TTC549 (cell line): ENCODE measurements at regions not wholly inside any gene's neighbourhood (a gene's known extent, or its start where the extent isn't known, plus 50 kb on each side); places are given as distances from the start of the nearest gene placed in this dataset.
"Not testable (repeated sequence)": the region's sequence is repeated elsewhere in the genome, so short reads cannot be mapped to it uniquely, and the experiment has no call there.

Experiments used
- FAIRE-seq: peaks from 2 replicates; lab custom pipeline; 2012; peaks lifted over from hg19 to GRCh38; lab: Jason Lieb, UNC

GRCh38 chr21:28066596-28067387 is 925.9 kb downstream of the LTN1 start:
- FAIRE-seq = no peak

GRCh38 chr21:28066076-28066475 is 926.6 kb downstream of the LTN1 start:
- FAIRE-seq = no peak

- FAIRE-seq = no peak
These were observed 929.1 kb downstream of the LTN1 start for GRCh38 chr21:28063241-28064216.

- FAIRE-seq = peak; percentile 95
These were observed 939.7 kb downstream of the LTN1 start for GRCh38 chr21:28052956-28053355.

DNA sequence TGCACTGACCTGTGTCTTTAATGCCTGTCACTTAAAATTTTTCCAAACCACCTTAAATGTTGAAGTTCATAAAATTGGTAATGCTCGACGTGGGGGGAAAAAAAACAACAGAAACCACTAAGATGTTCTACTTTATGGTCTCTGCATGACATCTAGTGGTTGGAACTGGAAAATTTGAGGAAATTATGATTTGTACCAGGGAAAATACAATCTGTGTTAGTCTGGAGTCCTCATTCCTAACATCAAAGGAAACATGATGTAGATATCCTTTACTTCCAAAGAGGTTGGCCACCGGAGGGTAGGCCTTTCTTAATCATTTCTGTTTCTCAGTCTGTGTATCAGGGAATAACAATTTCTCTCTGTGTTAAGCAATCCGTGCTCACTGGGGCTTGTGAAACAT is 941.0 kb downstream of the LTN1 start:
- FAIRE-seq = peak; percentile 90

DNA sequence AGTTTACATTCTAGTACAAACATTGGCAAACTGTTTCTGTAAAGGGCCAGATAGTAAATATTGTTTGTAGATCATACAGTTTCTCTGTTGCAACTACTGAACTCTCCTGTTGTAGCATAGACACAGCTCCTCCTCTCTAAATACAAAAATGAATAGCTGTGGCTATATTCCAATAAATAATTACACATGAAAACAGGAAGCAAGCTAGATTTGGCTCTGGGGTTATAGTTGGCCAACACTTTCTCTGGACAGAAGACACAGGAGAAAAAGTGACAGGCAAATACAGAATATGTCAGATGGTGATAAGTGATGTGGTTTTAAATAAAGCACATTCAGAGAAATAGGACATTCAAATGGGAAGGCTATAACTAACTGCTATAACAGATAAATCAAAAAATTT is 957.0 kb downstream of the LTN1 start:
- not testable (repeated sequence) for FAIRE-seq

DNA sequence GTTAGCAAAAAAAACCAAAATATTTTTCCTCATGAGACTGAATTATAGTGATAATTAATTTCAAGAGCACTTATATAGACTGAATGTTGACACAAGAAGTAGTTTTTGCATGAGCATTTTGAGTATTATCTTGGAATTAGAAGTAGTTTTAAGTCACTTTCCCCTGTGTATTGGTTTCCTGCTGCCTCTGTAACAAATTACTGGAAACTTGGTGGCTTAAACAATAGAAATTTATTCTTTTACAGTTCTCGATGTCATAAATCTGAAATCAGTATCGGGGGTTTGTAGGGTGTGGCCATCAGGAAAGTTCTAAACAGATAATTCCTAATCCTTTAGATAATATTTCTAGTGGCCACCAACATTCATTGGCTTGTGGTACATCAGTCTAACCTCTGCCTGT is 957.8 kb downstream of the LTN1 start:
- not testable (repeated sequence) for FAIRE-seq

DNA sequence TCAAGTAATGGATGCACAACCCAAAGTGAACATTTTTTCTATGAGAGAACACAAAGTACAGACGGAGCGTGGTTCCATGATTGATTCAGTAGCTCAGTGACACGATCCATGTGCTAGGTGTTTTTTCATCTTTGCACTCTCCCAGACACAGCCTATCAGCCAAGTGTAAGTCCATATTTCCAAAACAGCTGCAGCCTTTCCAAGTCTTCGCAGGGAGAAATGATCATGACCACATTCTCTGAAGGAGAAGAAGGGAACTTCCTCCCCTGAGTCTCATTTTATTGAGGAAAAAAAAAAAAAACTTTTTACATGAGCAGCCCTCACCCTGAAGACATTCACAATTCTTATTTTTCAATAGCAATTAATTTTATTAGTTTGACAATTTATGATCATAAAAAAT is 958.3 kb downstream of the LTN1 start:
- not testable (repeated sequence) for FAIRE-seq

- not testable (repeated sequence) for FAIRE-seq
These were observed 960.0 kb downstream of the LTN1 start for GRCh38 chr21:28032652-28033051.

DNA sequence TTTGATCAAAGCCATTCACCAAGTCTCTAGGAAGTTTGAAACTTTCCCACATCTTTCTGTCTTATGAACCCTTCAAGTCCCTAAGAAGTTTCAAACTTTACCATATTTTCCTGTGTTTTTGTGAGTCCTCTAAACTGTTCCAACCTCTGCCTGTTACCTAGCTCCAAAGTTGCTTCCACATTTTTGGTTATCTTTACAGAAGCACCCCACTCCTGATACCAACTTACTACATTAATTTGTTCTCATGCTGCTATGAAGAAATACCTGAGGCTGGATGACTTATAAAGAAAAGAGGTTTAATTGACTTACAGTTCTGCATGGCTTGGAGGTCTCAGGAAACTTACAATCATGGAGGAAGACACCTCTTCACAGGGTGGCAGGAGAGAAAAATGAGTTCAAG is 961.6 kb downstream of the LTN1 start:
- FAIRE-seq = not testable (repeated sequence)

- no peak for FAIRE-seq
These were observed 967.6 kb downstream of the LTN1 start for GRCh38 chr21:28025111-28025510.

- FAIRE-seq = no peak
These were observed 973.7 kb downstream of the LTN1 start for GRCh38 chr21:28018741-28019669.

- no peak for FAIRE-seq
These were observed 974.5 kb downstream of the LTN1 start for GRCh38 chr21:28018213-28018612.

GRCh38 chr21:28016571-28016970 is 976.1 kb downstream of the LTN1 start:
- FAIRE-seq = no peak

DNA sequence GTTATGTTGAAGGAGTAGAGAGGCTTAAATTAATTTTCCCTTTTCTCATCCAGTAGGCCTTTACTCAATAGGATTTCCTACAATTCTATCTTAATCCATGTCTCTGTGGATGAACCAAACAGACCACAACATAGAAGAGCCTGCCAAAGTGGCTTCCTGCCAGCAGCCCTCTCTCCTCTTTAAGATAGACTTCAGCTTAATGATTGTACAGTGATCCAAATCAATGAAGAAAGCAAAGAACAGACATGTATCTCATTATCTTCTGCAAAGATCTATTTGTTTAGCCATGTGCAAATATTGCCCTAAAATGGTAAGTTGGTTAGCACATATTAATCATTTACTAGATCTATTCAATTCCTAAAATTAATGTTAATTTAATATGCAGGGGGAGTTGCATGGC is 979.6 kb downstream of the LTN1 start:
- FAIRE-seq = not testable (repeated sequence)

DNA sequence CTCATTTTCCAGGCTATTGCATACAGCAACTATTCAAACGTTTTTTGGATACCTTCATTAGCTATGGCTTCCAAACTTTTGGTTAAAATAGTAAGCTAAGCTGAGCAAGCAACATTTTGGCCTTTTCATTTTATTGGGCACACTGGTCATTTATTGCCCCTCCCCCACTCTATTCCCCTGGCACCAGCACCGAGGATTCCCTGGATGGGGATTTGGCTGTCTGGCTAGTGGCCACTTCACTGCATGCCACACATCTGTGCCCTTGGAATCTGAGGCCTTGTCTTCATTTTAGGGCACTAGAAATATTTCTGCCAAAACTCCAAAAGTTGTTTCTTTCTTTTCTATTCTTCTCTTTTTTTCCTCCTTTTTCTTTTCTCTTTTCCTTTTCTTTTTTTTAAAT is 980.7 kb downstream of the LTN1 start:
- FAIRE-seq = not testable (repeated sequence)

DNA sequence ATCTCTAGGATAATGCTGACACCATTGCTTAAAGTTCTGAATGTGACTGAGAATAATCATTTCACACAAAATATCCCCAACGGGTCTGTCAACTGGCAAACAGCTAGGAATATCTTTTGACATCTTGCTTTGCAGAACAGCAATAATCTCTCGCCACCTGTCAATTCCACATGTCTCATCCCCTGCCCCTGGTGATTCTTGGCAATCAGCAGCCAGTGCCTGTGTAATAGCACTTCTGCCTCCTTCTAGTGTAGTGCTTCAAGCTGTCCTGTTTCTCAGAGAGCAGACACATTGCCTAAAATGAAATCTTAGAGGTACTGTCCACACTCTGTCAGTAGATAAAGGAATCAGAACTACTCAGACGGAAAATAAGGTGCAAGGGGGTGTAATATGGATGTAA is 984.4 kb downstream of the LTN1 start:
- FAIRE-seq = not testable (repeated sequence)

GRCh38 chr21:28003627-28004026 is 989.0 kb downstream of the LTN1 start:
- FAIRE-seq = not testable (repeated sequence)

DNA sequence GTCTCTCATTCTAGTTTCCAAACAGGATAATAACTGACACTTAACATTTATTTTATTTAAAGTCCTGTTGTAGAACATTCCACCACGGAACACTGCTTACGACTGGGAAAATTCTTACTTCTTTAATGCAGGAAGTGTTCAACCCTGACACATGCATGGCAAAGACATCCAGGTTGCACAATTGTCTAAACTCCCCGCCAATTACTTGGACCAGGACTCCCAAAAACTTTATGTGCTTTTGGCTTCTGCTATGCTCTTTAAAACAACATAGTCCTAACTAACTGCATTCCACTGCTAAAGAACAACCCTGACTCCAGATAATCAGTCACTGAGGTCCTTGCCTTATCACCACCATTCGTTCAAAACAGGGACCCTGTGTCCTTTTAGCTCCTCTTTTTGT is 995.8 kb downstream of the LTN1 start:
- not testable (repeated sequence) for FAIRE-seq

GRCh38 chr21:27984663-27985325 is 1007.9 kb downstream of the LTN1 start:
- FAIRE-seq = not testable (repeated sequence)

DNA sequence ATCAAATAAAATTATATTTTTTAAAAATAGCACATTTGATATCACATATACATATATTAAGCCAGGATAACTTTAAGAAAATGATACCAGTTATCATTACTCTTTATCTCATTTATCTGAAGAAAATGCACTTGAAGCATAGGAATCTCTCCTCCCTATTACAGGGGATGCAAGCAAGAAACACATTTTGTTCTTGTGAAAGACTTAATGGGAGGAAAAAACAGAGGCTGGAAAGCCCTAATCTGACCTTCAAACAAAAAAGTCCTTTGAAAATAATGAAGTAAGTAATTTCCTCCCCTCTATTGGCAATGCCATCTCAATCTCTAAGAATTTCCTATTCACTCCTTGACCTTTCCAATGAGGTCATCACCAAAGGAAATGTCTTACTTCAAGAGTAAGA is 1012.6 kb upstream of the ADAMTS5 start:
- FAIRE-seq = not testable (repeated sequence)
